Left lung (tissue), 4 donors: ENCODE measurements at regions not wholly inside any gene's neighbourhood (a gene's known extent, or its start where the extent isn't known, plus 50 kb on each side); places are given as distances from the start of the nearest gene placed in this dataset.

ENCODE experiments used
- ATAC-seq: fragments of 200-7000 bp; cut with Tn5 transposase; one replicate; pipeline ENCODE4 v1.9.1; 2020; ENCODE audit warnings: moderate library complexity
- DNase-seq, 4 donors: peaks; one replicate each; pipeline ENCODE4 v3.0.0-alpha.2; 2013 to 2020
- H3K27ac ChIP-seq, 2 donors: fragments of 200-600 bp; sonication (generic) in 1 of 2; one replicate each; pipeline versions ENCODE4 v1.5.0 to v1.8.0; 2020 to 2021
- H3K27me3 ChIP-seq, 2 donors: fragments of 200-600 bp; sonication (generic) in 1 of 2; one replicate each; pipeline versions ENCODE4 v1.5.0 to v1.8.0; 2020 to 2021
- H3K36me3 ChIP-seq, 2 donors: fragments of 200-600 bp; sonication (generic) in 1 of 2; one replicate each; pipeline versions ENCODE4 v1.5.0 to v1.8.0; 2020 to 2021
- H3K4me1 ChIP-seq, 2 donors: fragments of 200-600 bp; one replicate each; pipeline ENCODE4 v1.8.0; 2021
- H3K4me3 ChIP-seq, 2 donors: fragments of 200-600 bp; sonication (generic) in 1 of 2; one replicate each; pipeline versions ENCODE4 v1.5.0 to v1.8.0; 2020 to 2021; ENCODE audit warnings: mild to moderate bottlenecking in 1 of 2
- H3K9me3 ChIP-seq, 2 donors: fragments of 200-600 bp; sonication (generic) in 1 of 2; one replicate each; pipeline versions ENCODE4 v1.5.0 to v1.8.0; 2020 to 2021
- intact Hi-C, 2 donors: fragments of 100-400 bp; cut with DNase I; formaldehyde crosslinking; loops; one replicate each; pipeline versions ENCODE4 v1.11.2 to v1.14.2; 2022
- TF ChIP-seq, protein P1 (sequence below), 2 donors: fragments of 200-600 bp; sonication (generic) in 1 of 2; IDR thresholded peaks; one replicate each; pipeline versions ENCODE4 v1.5.0 to v1.8.0; 2021; ENCODE audit warnings: antibody characterized with exemption in 2 of 2
- donor health status: DM: no; HTN: yes; CAD: no.
- donor health status: DM: no; HTN: no; CAD: no.

- H3K27ac ChIP-seq = no peak overlapping the region
These were observed 63.3 kb upstream of the ZFAND5 start for GRCh38 chr9:72428329-72428728.

GRCh38 chr9:72427801-72428200 lies 62.8 kb upstream of the ZFAND5 start:
- H3K4me1 ChIP-seq = peaks cover 0 to 13% of the 10 kb centered on the region in 2 donors
- ATAC-seq (no peak), DNase-seq (no peak)
- no peaks in the 10 kb centered on the region for H3K27me3 ChIP-seq
- no peak overlapping the region for H3K4me3 ChIP-seq
- H3K27ac ChIP-seq = no peak overlapping the region
- TF ChIP-seq, protein P1, sequence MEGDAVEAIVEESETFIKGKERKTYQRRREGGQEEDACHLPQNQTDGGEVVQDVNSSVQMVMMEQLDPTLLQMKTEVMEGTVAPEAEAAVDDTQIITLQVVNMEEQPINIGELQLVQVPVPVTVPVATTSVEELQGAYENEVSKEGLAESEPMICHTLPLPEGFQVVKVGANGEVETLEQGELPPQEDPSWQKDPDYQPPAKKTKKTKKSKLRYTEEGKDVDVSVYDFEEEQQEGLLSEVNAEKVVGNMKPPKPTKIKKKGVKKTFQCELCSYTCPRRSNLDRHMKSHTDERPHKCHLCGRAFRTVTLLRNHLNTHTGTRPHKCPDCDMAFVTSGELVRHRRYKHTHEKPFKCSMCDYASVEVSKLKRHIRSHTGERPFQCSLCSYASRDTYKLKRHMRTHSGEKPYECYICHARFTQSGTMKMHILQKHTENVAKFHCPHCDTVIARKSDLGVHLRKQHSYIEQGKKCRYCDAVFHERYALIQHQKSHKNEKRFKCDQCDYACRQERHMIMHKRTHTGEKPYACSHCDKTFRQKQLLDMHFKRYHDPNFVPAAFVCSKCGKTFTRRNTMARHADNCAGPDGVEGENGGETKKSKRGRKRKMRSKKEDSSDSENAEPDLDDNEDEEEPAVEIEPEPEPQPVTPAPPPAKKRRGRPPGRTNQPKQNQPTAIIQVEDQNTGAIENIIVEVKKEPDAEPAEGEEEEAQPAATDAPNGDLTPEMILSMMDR (IDR thresholded peaks at IDR 0.05) = no peak
- H3K36me3 ChIP-seq = no peaks in the 10 kb centered on the region
- intact Hi-C loops = no loop called here
- no peaks in the 10 kb centered on the region for H3K9me3 ChIP-seq

More at GRCh38 chr9:72428329-72428728, 63.3 kb upstream of the ZFAND5 start:
- H3K4me3 ChIP-seq = no peak overlapping the region
- H3K36me3 ChIP-seq = no peaks in the 10 kb centered on the region
- intact Hi-C loops = no loop called here
- H3K4me1 ChIP-seq = peaks cover 0 to 13% of the 10 kb centered on the region in 2 donors
- no peak for DNase-seq
- TF ChIP-seq, protein P1 (IDR thresholded peaks at IDR 0.05) = no peak
- H3K27me3 ChIP-seq = no peaks in the 10 kb centered on the region
- no peak for ATAC-seq
- no peaks in the 10 kb centered on the region for H3K9me3 ChIP-seq

DNA sequence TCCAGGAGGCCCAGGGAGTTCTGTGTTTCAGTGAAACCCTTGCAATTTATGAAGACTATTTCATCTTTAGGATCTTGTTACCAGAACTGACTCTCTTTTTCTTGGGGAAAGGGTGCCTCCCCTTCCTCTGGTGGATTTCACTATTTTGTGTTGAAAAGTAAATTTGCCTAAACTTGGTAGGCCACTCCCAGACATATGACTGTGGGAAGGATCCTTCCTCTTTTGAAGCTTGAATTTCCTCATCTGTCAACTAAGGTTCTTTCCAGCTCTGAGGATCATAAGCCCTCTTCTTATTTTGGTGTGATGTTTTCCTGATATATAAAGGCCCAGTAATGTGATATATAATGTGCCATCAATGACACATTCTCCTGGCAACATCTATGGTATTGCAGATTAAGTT lies 59.1 kb upstream of the ZFAND5 start:
- no peak for DNase-seq
- TF ChIP-seq, protein P1 (IDR thresholded peaks at IDR 0.05) = no peak
- ATAC-seq = peak; percentile 62
- Histone ChIP-seq H3K9me3 (no peaks in the 10 kb centered on the region), H3K4me1 (peaks cover 0 to 17% of the 10 kb centered on the region in 2 donors), H3K27ac (peak overlapping the region; percentile 30 to 72), H3K27me3 (no peaks in the 10 kb centered on the region), H3K36me3 (no peaks in the 10 kb centered on the region), H3K4me3 (no peak overlapping the region)
- intact Hi-C loops = no loop called here

GRCh38 chr9:72422214-72422613 lies 57.2 kb upstream of the ZFAND5 start:
- Histone ChIP-seq H3K36me3 (no peaks in the 10 kb centered on the region), H3K9me3 (no peaks in the 10 kb centered on the region), H3K27me3 (no peaks in the 10 kb centered on the region), H3K4me3 (no peak overlapping the region), H3K4me1 (peaks cover 0 to 17% of the 10 kb centered on the region in 2 donors), H3K27ac (no peak overlapping the region)
- no peak for DNase-seq
- intact Hi-C loops = no loop called here
- TF ChIP-seq, protein P1 (IDR thresholded peaks at IDR 0.05) = no peak
- ATAC-seq = no peak

- H3K27ac ChIP-seq = peak overlapping the region in 1 of 2 donors; percentile 13
- H3K4me3 ChIP-seq = no peak overlapping the region
- H3K27me3 ChIP-seq = no peaks in the 10 kb centered on the region
- intact Hi-C loops = no loop called here
- DNase-seq = no peak
- TF ChIP-seq, protein P1 (IDR thresholded peaks at IDR 0.05) = no peak
- ATAC-seq = no peak
- no peaks in the 10 kb centered on the region for H3K9me3 ChIP-seq
- H3K4me1 ChIP-seq = peaks cover 0 to 17% of the 10 kb centered on the region in 2 donors
- H3K36me3 ChIP-seq = no peaks in the 10 kb centered on the region
These were observed 55.8 kb upstream of the ZFAND5 start for GRCh38 chr9:72420783-72421182.
